H9 (cell line): ENCODE measurements at regions not wholly inside any gene's neighbourhood (a gene's known extent, or its start where the extent isn't known, plus 50 kb on each side); places are given as distances from the start of the nearest gene placed in this dataset.

Experiments used
- DNase-seq: peaks from one replicate; pipeline ENCODE4 v3.0.0-alpha.2; 2017
- H2AFZ ChIP-seq: one replicate; pipeline ENCODE4 v1.6.1; 2013; ENCODE audit warnings: mild to moderate bottlenecking, low read length, control low read depth, moderate library complexity
- H2AK5ac ChIP-seq: 2 replicates; pipeline ENCODE4 v1.6.1; 2013; ENCODE audit warnings: low read length, control low read depth, mixed read lengths; ENCODE audit not compliant: insufficient read length
- H2BK120ac ChIP-seq: one replicate; pipeline ENCODE4 v1.6.1; 2013; ENCODE audit warnings: low read depth, mild to moderate bottlenecking, low read length, control low read depth, inconsistent platforms; ENCODE audit not compliant: poor library complexity, severe bottlenecking
- H2BK12ac ChIP-seq: 2 replicates; pipeline ENCODE4 v1.6.1; 2013; ENCODE audit warnings: low read length, control low read depth, mixed read lengths, low read depth; ENCODE audit not compliant: insufficient read length
- H2BK15ac ChIP-seq: 2 replicates; pipeline ENCODE4 v1.6.1; 2013; ENCODE audit warnings: low read depth, low read length, control low read depth
- H2BK20ac ChIP-seq: one replicate; pipeline ENCODE4 v1.6.1; 2013; ENCODE audit warnings: low read depth, mild to moderate bottlenecking, low read length, control low read depth, inconsistent platforms; ENCODE audit not compliant: poor library complexity, severe bottlenecking
- H2BK5ac ChIP-seq: 2 replicates; pipeline ENCODE4 v1.6.1; 2013; ENCODE audit warnings: low read length, control low read depth, mixed read lengths; ENCODE audit not compliant: insufficient read length
- H3K14ac ChIP-seq: 2 replicates; pipeline ENCODE4 v1.6.1; 2013; ENCODE audit warnings: low read length, control low read depth; ENCODE audit not compliant: insufficient read depth
- H3K18ac ChIP-seq: 2 replicates; pipeline ENCODE4 v1.6.1; 2013; ENCODE audit warnings: low read depth, mild to moderate bottlenecking, mixed read lengths, low read length, control low read depth; ENCODE audit not compliant: insufficient read length
- H3K23ac ChIP-seq: 2 replicates; pipeline ENCODE4 v1.6.1; 2013; ENCODE audit warnings: low read length, control low read depth, mixed read lengths, low read depth; ENCODE audit not compliant: insufficient read length
- H3K23me2 ChIP-seq: 2 replicates; pipeline ENCODE4 v1.6.1; 2013; ENCODE audit warnings: low read depth, mild to moderate bottlenecking, mixed read lengths, low read length, control low read depth; ENCODE audit not compliant: insufficient read length, poor library complexity, severe bottlenecking
- H3K27ac ChIP-seq: 2 replicates; pipeline ENCODE4 v1.5.1; 2013; ENCODE audit warnings: low read length, control low read depth, mixed read lengths, low read depth; ENCODE audit not compliant: insufficient read length
- H3K27me3 ChIP-seq: 2 replicates; pipeline ENCODE4 v1.6.1; 2013; ENCODE audit warnings: low read length, control low read depth, inconsistent platforms; ENCODE audit not compliant: insufficient read depth
- H3K4ac ChIP-seq: 2 replicates; pipeline ENCODE4 v1.6.1; 2013; ENCODE audit warnings: low read depth, mild to moderate bottlenecking, control low read depth, inconsistent platforms, low read length, moderate library complexity
- H3K4me1 ChIP-seq: 2 replicates; pipeline ENCODE4 v1.6.1; 2013; ENCODE audit warnings: low read length, control low read depth, inconsistent platforms; ENCODE audit not compliant: insufficient read depth
- H3K4me2 ChIP-seq: 2 replicates; pipeline ENCODE4 v1.6.1; 2013; ENCODE audit warnings: low read length, control low read depth, mixed read lengths; ENCODE audit not compliant: insufficient read length, insufficient read depth
- H3K56ac ChIP-seq: 2 replicates; pipeline ENCODE4 v1.6.1; 2013; ENCODE audit warnings: low read depth, mild to moderate bottlenecking, mixed read lengths, low read length, control low read depth; ENCODE audit not compliant: insufficient read length
- H3K79me1 ChIP-seq: 2 replicates; pipeline ENCODE4 v1.6.1; 2013; ENCODE audit warnings: low read depth, mild to moderate bottlenecking, moderate library complexity, low read length, control low read depth, inconsistent platforms; ENCODE audit not compliant: insufficient read depth, poor library complexity, severe bottlenecking
- H3K79me2 ChIP-seq: 2 replicates; pipeline ENCODE4 v1.6.1; 2013; ENCODE audit warnings: low read length, control low read depth, inconsistent platforms; ENCODE audit not compliant: insufficient read depth
- H3K9ac ChIP-seq: 2 replicates; pipeline ENCODE4 v1.6.1; 2013; ENCODE audit warnings: low read length, control low read depth, mixed read lengths; ENCODE audit not compliant: insufficient read length; ENCODE audit errors: extremely low read depth
- H3K9me3 ChIP-seq: one replicate; pipeline ENCODE4 v1.6.1; 2013; ENCODE audit warnings: low read depth, low read length, inconsistent platforms; ENCODE audit not compliant: control insufficient read depth
- H3T11ph ChIP-seq: one replicate; pipeline ENCODE4 v1.6.1; 2013; ENCODE audit warnings: mild to moderate bottlenecking, low read length, control low read depth, inconsistent platforms
- H4K20me1 ChIP-seq: one replicate; pipeline ENCODE4 v1.6.1; 2013; ENCODE audit not compliant: control insufficient read depth, insufficient read length, insufficient read depth
- H4K5ac ChIP-seq: 2 replicates; pipeline ENCODE4 v1.6.1; 2013; ENCODE audit warnings: low read depth, mild to moderate bottlenecking, mixed read lengths, low read length, control low read depth; ENCODE audit not compliant: insufficient read length
- H4K8ac ChIP-seq: replicated peaks from 2 replicates; pipeline ENCODE4 v1.6.1; 2013; ENCODE audit warnings: low read length, control low read depth, mixed read lengths, low read depth; ENCODE audit not compliant: insufficient read length
- H4K91ac ChIP-seq: 2 replicates; pipeline ENCODE4 v1.6.1; 2013; ENCODE audit warnings: low read depth, mild to moderate bottlenecking, moderate library complexity, mixed read lengths, low read length, control low read depth; ENCODE audit not compliant: insufficient read length
- H3K27ac Mint-ChIP-seq, 3 experiments: 2 replicates in 2 of 3; 3 replicates in 1 of 3; pipeline ENCODE4 v1.8.0; 2020 to 2021; ENCODE audit warnings: mixed read lengths in 3 of 3, mild to moderate bottlenecking in 1 of 3, moderate library complexity in 1 of 3
- H3K27me3 Mint-ChIP-seq: 2 replicates; pipeline ENCODE4 v1.8.0; 2021; ENCODE audit warnings: low read depth, mild to moderate bottlenecking, moderate library complexity, mixed read lengths
- H3K36me3 Mint-ChIP-seq, 3 experiments: 2 replicates in 2 of 3; 3 replicates in 1 of 3; pipeline ENCODE4 v1.8.0; 2020 to 2021; ENCODE audit warnings: low read depth in 3 of 3, mixed read lengths in 3 of 3; ENCODE audit not compliant: insufficient read depth in 1 of 3
- H3K4me1 Mint-ChIP-seq, 2 experiments: 2 replicates each; pipeline ENCODE4 v1.8.0; 2020; ENCODE audit warnings: mixed read lengths in 2 of 2
- H3K4me3 Mint-ChIP-seq, 2 experiments: 2 replicates in 1 of 2; 3 replicates in 1 of 2; pipeline ENCODE4 v1.8.0; 2020 to 2021; ENCODE audit warnings: mild to moderate bottlenecking in 2 of 2, mixed read lengths in 2 of 2, moderate library complexity in 1 of 2
- H3K9me3 Mint-ChIP-seq, 2 experiments: 2 replicates in 1 of 2; 3 replicates in 1 of 2; pipeline ENCODE4 v1.8.0; 2020; ENCODE audit warnings: mild to moderate bottlenecking in 2 of 2, mixed read lengths in 2 of 2, moderate library complexity in 1 of 2
- WGBS: extraction: QIAGEN DNeasy Blood & Tissue Kit; methylation state at CpG from one replicate; pipeline ENCODE4 v1.1.7; 2013; ENCODE audit warnings: missing lambda C conversion rate, low lambda C conversion rate, mixed read lengths; ENCODE audit not compliant: insufficient read length; ENCODE audit errors: extremely low coverage; 5-methylcytosine and 5-hydroxymethylcytosine counted together
- TF ChIP-seq, protein P1 (sequence below): fragments of 200-600 bp; sonication (generic); conservative IDR thresholded peaks from 3 replicates; pipeline ENCODE4 v1.8.0; 2021; ENCODE audit warnings: antibody characterized with exemption, mild to moderate bottlenecking

DNA sequence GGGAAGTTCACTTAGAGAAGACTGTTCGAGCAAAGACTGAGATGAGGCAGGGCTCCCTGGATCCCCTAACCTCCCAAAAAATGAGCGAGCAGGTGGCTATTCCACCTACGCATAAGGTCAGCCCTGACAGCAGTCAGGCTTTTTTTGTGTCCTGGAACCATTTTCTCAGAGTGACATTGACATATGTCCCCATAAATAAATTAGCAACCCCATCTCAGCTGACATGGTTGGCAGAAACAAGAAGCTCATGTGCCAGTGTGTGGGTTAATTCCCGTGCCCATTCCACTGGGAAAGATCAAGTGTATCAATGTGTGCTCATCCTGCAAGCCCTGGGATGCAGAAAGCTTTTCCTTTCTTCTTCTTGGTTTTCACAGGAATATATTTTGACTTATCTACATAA, 740.4 kb upstream of the CELF4 start:
- no peak overlapping the region for H3K56ac ChIP-seq
- H3K4me1 Mint-ChIP-seq = peaks cover 12 to 17% of the 10 kb centered on the region in 2 experiments; a peak in 3 of 4 replicates
- no CpG with 5 or more reads among the region's 4 CpGs for WGBS
- H4K20me1 ChIP-seq = no peaks in the 10 kb centered on the region
- peaks cover 0 to 5% (median 2%) of the 10 kb centered on the region in 3 experiments; a peak in 4 of 7 replicates for H3K36me3 Mint-ChIP-seq
- no peak overlapping the region for H3K23ac ChIP-seq
- H3K4ac ChIP-seq = no peak overlapping the region
- H2BK5ac ChIP-seq = no peak overlapping the region
- no peak overlapping the region for H4K5ac ChIP-seq
- H3K27me3 ChIP-seq = no peaks in the 10 kb centered on the region
- TF ChIP-seq, protein P1, sequence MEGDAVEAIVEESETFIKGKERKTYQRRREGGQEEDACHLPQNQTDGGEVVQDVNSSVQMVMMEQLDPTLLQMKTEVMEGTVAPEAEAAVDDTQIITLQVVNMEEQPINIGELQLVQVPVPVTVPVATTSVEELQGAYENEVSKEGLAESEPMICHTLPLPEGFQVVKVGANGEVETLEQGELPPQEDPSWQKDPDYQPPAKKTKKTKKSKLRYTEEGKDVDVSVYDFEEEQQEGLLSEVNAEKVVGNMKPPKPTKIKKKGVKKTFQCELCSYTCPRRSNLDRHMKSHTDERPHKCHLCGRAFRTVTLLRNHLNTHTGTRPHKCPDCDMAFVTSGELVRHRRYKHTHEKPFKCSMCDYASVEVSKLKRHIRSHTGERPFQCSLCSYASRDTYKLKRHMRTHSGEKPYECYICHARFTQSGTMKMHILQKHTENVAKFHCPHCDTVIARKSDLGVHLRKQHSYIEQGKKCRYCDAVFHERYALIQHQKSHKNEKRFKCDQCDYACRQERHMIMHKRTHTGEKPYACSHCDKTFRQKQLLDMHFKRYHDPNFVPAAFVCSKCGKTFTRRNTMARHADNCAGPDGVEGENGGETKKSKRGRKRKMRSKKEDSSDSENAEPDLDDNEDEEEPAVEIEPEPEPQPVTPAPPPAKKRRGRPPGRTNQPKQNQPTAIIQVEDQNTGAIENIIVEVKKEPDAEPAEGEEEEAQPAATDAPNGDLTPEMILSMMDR = no peak
- H3K18ac ChIP-seq = no peak overlapping the region
- no peak overlapping the region for H2BK20ac ChIP-seq
- H3K9me3 ChIP-seq = no peaks in the 10 kb centered on the region
- no peak overlapping the region for H3T11ph ChIP-seq
- no peak overlapping the region for H3K14ac ChIP-seq
- H3K9me3 Mint-ChIP-seq = peaks cover 4 to 5% of the 10 kb centered on the region in 2 experiments
- H3K4me2 ChIP-seq = no peak overlapping the region
- H3K4me3 Mint-ChIP-seq = no peak overlapping the region
- H2AK5ac ChIP-seq = no peak overlapping the region
- no peak overlapping the region for H2BK15ac ChIP-seq
- H3K4me1 ChIP-seq = no peaks in the 10 kb centered on the region
- H4K91ac ChIP-seq = no peak overlapping the region
- H3K9ac ChIP-seq = no peak overlapping the region
- no peak overlapping the region for H3K27ac ChIP-seq
- no peak overlapping the region for H4K8ac ChIP-seq
- H3K79me1 ChIP-seq = no peaks in the 10 kb centered on the region
- H3K27me3 Mint-ChIP-seq = no peaks in the 10 kb centered on the region
- no peaks in the 10 kb centered on the region for H3K79me2 ChIP-seq
- H2AFZ ChIP-seq = no peak overlapping the region
- DNase-seq = no peak
- no peak overlapping the region for H2BK120ac ChIP-seq
- H2BK12ac ChIP-seq = no peak overlapping the region
- no peaks in the 10 kb centered on the region for H3K23me2 ChIP-seq
- H3K27ac Mint-ChIP-seq = no peak overlapping the region
